MG63 (cell line): ENCODE measurements at regions not wholly inside any gene's neighbourhood (a gene's known extent, or its start where the extent isn't known, plus 50 kb on each side); places are given as distances from the start of the nearest gene placed in this dataset.
A peak's percentile ranks its signal among the peaks of the same experiment; 100 is the strongest.

Experiments
- DNase-seq: peaks from one replicate; pipeline ENCODE4 v3.0.0-alpha.2; 2020
- H3K27me3 ChIP-seq: fragments of 250-450 bp; sonication (Bioruptor Pico); 2 replicates; pipeline ENCODE4 v1.5.1; 2020; ENCODE audit warnings: mild to moderate bottlenecking, moderate library complexity
- H3K36me3 ChIP-seq: fragments of 250-450 bp; sonication (Bioruptor Pico); 2 replicates; pipeline ENCODE4 v1.5.1; 2020; ENCODE audit warnings: mild to moderate bottlenecking, moderate library complexity
- H3K4me3 ChIP-seq: fragments of 250-450 bp; sonication (Bioruptor Pico); 2 replicates; pipeline ENCODE4 v1.5.1; 2020; ENCODE audit warnings: mild to moderate bottlenecking, moderate library complexity
- H3K9me3 ChIP-seq: fragments of 250-450 bp; sonication (Bioruptor Pico); 2 replicates; pipeline ENCODE4 v1.5.1; 2020; ENCODE audit warnings: mild to moderate bottlenecking, moderate library complexity

- no peak for DNase-seq
- no peak overlapping the region for H3K4me3 ChIP-seq
- no peaks in the 10 kb centered on the region for H3K36me3 ChIP-seq
- no peaks in the 10 kb centered on the region for H3K27me3 ChIP-seq
- no peaks in the 10 kb centered on the region for H3K9me3 ChIP-seq
Measured at GRCh38 chr1:191629836-191630235, 528.4 kb upstream of the RGS18 start.

DNA sequence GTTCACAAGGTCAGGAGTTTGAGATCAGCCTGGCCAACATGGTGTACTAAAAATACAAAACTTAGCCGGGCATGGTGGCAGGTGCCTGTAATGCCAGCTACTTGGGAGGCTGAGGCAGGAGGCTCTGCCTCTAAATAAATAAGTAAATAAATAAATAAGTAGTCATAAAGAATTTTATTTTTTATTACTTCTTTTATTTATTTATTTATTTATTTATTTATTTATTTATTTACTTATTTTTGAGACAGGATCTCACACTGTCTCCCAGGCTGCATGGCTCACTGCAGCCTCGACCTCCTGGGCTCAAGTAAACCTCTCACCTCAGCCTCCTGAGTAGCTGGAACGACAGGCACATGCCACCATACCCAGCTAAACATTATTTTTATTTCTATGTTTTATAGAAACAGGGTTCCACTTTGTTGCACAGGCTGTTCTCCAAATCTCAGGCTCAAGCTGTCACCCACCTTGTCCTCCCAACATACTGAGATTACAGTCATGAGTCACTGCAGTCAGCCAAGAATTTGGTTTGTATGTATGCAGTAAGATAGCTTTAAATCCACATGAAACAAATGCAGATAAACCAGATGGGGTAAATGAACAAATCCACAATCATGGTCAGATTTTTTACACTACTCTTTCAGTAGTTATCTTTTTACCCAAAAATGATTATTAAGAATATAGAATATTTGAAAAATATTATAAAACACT is 523.3 kb upstream of the RGS18 start:
- Histone ChIP-seq H3K27me3 (no peaks in the 10 kb centered on the region), H3K4me3 (no peak overlapping the region), H3K36me3 (no peaks in the 10 kb centered on the region), H3K9me3 (no peaks in the 10 kb centered on the region)
- no peak for DNase-seq

GRCh38 chr1:191636345-191636744 is 521.9 kb upstream of the RGS18 start:
- H3K4me3 ChIP-seq = no peak overlapping the region
- H3K27me3 ChIP-seq = no peaks in the 10 kb centered on the region
- DNase-seq = no peak
- no peaks in the 10 kb centered on the region for H3K36me3 ChIP-seq
- no peaks in the 10 kb centered on the region for H3K9me3 ChIP-seq

GRCh38 chr1:191641420-191642260 is 516.6 kb upstream of the RGS18 start:
- DNase-seq = peak; percentile 12
- Histone ChIP-seq H3K9me3 (no peaks in the 10 kb centered on the region), H3K36me3 (no peaks in the 10 kb centered on the region), H3K4me3 (no peak overlapping the region), H3K27me3 (no peaks in the 10 kb centered on the region)

GRCh38 chr1:191643060-191643459 is 515.2 kb upstream of the RGS18 start:
- no peak for DNase-seq
- Histone ChIP-seq H3K36me3 (no peaks in the 10 kb centered on the region), H3K27me3 (no peaks in the 10 kb centered on the region), H3K9me3 (no peaks in the 10 kb centered on the region), H3K4me3 (no peak overlapping the region)

GRCh38 chr1:191648939-191649338 is 509.3 kb upstream of the RGS18 start:
- H3K36me3 ChIP-seq = no peaks in the 10 kb centered on the region
- no peaks in the 10 kb centered on the region for H3K9me3 ChIP-seq
- DNase-seq = no peak
- H3K4me3 ChIP-seq = no peak overlapping the region
- H3K27me3 ChIP-seq = no peaks in the 10 kb centered on the region

GRCh38 chr1:191662051-191662450 is 496.2 kb upstream of the RGS18 start:
- Histone ChIP-seq H3K36me3 (no peaks in the 10 kb centered on the region), H3K27me3 (no peaks in the 10 kb centered on the region), H3K4me3 (no peak overlapping the region), H3K9me3 (no peaks in the 10 kb centered on the region)
- no peak for DNase-seq

- no peak overlapping the region for H3K4me3 ChIP-seq
- H3K36me3 ChIP-seq = no peaks in the 10 kb centered on the region
- H3K9me3 ChIP-seq = no peaks in the 10 kb centered on the region
- no peaks in the 10 kb centered on the region for H3K27me3 ChIP-seq
- no peak for DNase-seq
Measured at GRCh38 chr1:191662746-191663145, 495.5 kb upstream of the RGS18 start.

GRCh38 chr1:191668525-191668924 is 489.7 kb upstream of the RGS18 start:
- no peaks in the 10 kb centered on the region for H3K36me3 ChIP-seq
- no peak for DNase-seq
- H3K27me3 ChIP-seq = no peaks in the 10 kb centered on the region
- no peak overlapping the region for H3K4me3 ChIP-seq
- no peaks in the 10 kb centered on the region for H3K9me3 ChIP-seq

- Histone ChIP-seq H3K27me3 (no peaks in the 10 kb centered on the region), H3K4me3 (no peak overlapping the region), H3K36me3 (no peaks in the 10 kb centered on the region), H3K9me3 (no peaks in the 10 kb centered on the region)
- DNase-seq = no peak
Measured at GRCh38 chr1:191669629-191670028, 488.6 kb upstream of the RGS18 start.

GRCh38 chr1:191671236-191671635 is 487.0 kb upstream of the RGS18 start:
- no peaks in the 10 kb centered on the region for H3K27me3 ChIP-seq
- no peaks in the 10 kb centered on the region for H3K36me3 ChIP-seq
- no peaks in the 10 kb centered on the region for H3K9me3 ChIP-seq
- H3K4me3 ChIP-seq = no peak overlapping the region
- no peak for DNase-seq

- H3K27me3 ChIP-seq = no peaks in the 10 kb centered on the region
- H3K4me3 ChIP-seq = no peak overlapping the region
- no peaks in the 10 kb centered on the region for H3K9me3 ChIP-seq
- DNase-seq = no peak
- H3K36me3 ChIP-seq = no peaks in the 10 kb centered on the region
Measured at GRCh38 chr1:191674626-191675179, 483.6 kb upstream of the RGS18 start.

DNA sequence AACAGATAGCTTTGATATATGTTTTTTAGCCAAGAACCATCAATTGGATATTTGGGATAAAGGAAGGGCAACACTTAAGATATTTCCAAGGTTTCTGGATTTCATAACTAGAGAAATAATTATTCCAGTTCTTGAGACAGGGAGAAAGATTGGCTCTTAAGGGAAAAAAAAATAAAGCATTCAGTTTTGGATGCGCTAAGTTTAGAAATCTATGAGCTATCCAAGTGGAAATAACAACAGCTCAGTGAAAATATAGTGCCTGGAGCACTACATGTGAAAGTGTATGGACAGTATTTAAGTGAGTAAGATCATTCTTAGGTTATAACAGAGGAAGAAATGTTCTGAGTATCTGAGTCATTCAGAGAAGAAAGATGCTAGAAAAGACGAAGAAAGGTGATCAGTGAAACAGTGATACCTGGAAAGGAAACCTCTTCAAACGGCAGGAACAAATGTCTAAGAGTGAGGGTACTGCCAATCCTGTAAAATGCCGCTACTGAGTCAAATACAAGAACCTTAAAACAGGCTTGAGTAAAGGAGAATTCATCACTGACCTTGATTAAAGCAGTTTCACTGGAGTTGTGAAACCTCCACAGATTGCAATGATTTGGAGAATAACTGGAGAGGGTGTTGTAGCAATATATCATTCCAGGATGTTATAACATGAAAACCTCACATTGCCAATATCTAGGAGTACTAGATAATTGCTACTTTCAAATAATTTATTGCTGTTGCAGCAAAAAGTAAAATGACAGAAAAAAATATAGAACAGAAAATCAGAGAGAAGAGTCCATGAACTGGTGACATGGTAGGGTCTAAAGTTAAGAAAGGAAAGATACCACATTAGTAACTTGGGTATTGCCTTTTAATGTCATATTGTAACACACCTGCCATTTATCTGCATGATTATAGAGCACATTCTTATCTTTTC is 482.1 kb upstream of the RGS18 start:
- Histone ChIP-seq H3K4me3 (no peak overlapping the region), H3K27me3 (no peaks in the 10 kb centered on the region), H3K36me3 (no peaks in the 10 kb centered on the region), H3K9me3 (no peaks in the 10 kb centered on the region)
- no peak for DNase-seq

DNA sequence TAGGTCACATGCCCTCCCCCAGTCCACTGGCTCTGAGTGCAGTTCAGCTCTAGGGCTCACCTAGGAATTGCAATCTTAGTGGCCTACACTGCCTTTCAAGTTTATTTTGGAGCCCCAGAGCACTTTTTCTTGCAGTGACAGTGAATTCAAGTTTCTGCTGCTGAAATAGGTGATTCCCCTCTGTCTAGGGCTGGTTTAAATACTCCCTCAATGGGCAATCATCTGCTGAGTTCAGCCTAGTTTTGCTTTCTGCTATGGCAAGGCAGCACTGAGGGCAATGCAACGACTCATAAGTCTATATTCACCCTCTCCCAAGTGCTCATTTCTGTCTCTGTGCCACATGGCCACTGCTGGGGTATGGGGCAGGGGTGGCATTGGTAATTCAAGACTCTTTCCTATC is 472.6 kb upstream of the RGS18 start:
- Histone ChIP-seq H3K36me3 (no peaks in the 10 kb centered on the region), H3K27me3 (no peaks in the 10 kb centered on the region), H3K4me3 (no peak overlapping the region), H3K9me3 (no peaks in the 10 kb centered on the region)
- no peak for DNase-seq

GRCh38 chr1:191687721-191688120 is 470.5 kb upstream of the RGS18 start:
- H3K4me3 ChIP-seq = no peak overlapping the region
- no peak for DNase-seq
- H3K36me3 ChIP-seq = no peaks in the 10 kb centered on the region
- no peaks in the 10 kb centered on the region for H3K9me3 ChIP-seq
- H3K27me3 ChIP-seq = no peaks in the 10 kb centered on the region

DNA sequence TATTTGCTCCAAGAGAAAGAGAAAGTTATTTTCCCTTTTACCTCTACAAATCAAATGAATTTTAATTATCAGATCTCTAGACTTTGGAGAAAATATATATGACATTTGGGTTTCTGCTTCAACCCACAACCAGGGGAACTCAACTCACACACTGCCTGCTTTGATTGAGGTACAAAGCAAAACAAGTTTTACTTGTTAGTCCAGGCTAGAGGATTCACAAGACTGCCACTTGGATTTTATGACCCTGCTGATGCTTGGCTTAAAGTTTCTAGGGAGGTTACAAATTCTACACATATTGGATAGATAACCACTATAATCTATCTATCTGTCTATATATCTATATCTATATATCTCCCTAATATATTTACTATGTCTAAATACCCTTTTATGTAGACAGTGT is 467.3 kb upstream of the RGS18 start:
- Histone ChIP-seq H3K36me3 (no peaks in the 10 kb centered on the region), H3K9me3 (no peaks in the 10 kb centered on the region), H3K27me3 (no peaks in the 10 kb centered on the region), H3K4me3 (no peak overlapping the region)
- DNase-seq = no peak

DNA sequence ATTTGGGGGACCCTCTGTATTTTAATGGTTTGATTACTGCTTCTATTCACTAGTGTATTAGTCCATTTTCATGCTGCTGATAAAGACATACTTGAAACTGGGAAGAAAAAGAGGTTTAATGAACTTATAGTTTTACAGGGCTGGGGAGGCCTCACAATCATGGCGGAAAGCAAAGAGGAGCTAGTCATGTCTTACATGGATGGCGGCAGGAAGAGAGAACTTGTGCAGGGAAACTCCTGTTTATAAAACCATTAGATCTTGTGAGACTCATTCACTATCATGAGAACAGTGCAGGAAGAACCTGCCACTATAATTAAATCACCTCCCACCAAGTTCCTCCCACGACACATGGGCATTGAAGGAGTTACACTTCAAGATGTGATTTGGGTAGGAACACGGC is 464.5 kb upstream of the RGS18 start:
- no peak for DNase-seq
- H3K27me3 ChIP-seq = no peaks in the 10 kb centered on the region

More for the DNA sequence above, 464.5 kb upstream of the RGS18 start:
- Histone ChIP-seq H3K9me3 (no peaks in the 10 kb centered on the region), H3K4me3 (no peak overlapping the region), H3K36me3 (no peaks in the 10 kb centered on the region)
